Lung (tissue), 11 donors: ENCODE measurements at regions not wholly inside any gene's neighbourhood (a gene's known extent, or its start where the extent isn't known, plus 50 kb on each side); places are given as distances from the start of the nearest gene placed in this dataset.

Source experiments
- ATAC-seq: fragments of 200-7000 bp; cut with Tn5 transposase; one replicate; pipeline ENCODE4 v1.9.1; 2020; ENCODE audit warnings: moderate number of reproducible peaks; ENCODE audit not compliant: insufficient read depth, low FRiP score
- DNase-seq, 3 donors: peaks; one replicate each; pipeline ENCODE4 v3.0.0-alpha.2; 2013 to 2017
- H3K27ac ChIP-seq, 2 donors: one replicate each; pipeline ENCODE4 v1.5.1; 2013; ENCODE audit warnings: mild to moderate bottlenecking in 2 of 2, moderate library complexity in 2 of 2, control low read depth in 1 of 2, inconsistent platforms in 1 of 2, low read depth in 1 of 2, low read length in 1 of 2
- H3K27me3 ChIP-seq, 3 donors: one replicate each; pipeline ENCODE4 v1.5.1; 2013; ENCODE audit warnings: low read length in 2 of 3; ENCODE audit not compliant: control insufficient read depth in 3 of 3, insufficient read depth in 3 of 3
- H3K36me3 ChIP-seq, 4 donors: one replicate each; pipeline ENCODE4 v1.5.1; 2013; ENCODE audit warnings: low read length in 4 of 4, mild to moderate bottlenecking in 1 of 4, moderate library complexity in 1 of 4; ENCODE audit not compliant: control insufficient read depth in 4 of 4, insufficient read depth in 4 of 4
- H3K4me1 ChIP-seq, 5 donors: one replicate each; pipeline ENCODE4 v1.5.1; 2013; ENCODE audit warnings: low read length in 5 of 5, mild to moderate bottlenecking in 2 of 5, moderate library complexity in 1 of 5; ENCODE audit not compliant: control insufficient read depth in 5 of 5, insufficient read depth in 5 of 5
- H3K4me3 ChIP-seq: one replicate; pipeline ENCODE4 v1.5.1; 2013; ENCODE audit warnings: mild to moderate bottlenecking, control low read depth, moderate library complexity
- H3K9ac ChIP-seq, 2 donors: one replicate each; pipeline ENCODE4 v1.5.1; 2013; ENCODE audit warnings: low read length in 2 of 2, control low read depth in 1 of 2; ENCODE audit not compliant: insufficient read depth in 1 of 2
- H3K9me3 ChIP-seq, 4 donors: one replicate each; pipeline ENCODE4 v1.5.1; 2013; ENCODE audit warnings: low read length in 3 of 4, mild to moderate bottlenecking in 1 of 4, moderate library complexity in 1 of 4; ENCODE audit not compliant: control insufficient read depth in 4 of 4, insufficient read depth in 3 of 4
- CTCF ChIP-seq: IDR thresholded peaks from 2 replicates; pipeline ENCODE4 v1.5.1; 2012; ENCODE audit warnings: mild to moderate bottlenecking; ENCODE audit errors: control extremely low read depth, extremely low read depth
- WGBS, 2 donors: extraction: QIAGEN DNeasy Blood & Tissue Kit; methylation state at CpG; one replicate each; pipeline ENCODE4 v1.1.7; 2013; 5-methylcytosine and 5-hydroxymethylcytosine counted together
- donor health status: control.
- donor health status: control.
- donor health status: Bipolar disorder and iron deficiency.
- donor health status: healthy.
- donor health status: DM: yes; HTN: yes; CAD: no.

GRCh38 chr9:75445144-75445543 is 356.8 kb downstream of the OSTF1 start:
- Histone ChIP-seq H3K4me1 (no peaks in the 10 kb centered on the region), H3K27me3 (no peaks in the 10 kb centered on the region), H3K27ac (no peak overlapping the region), H3K36me3 (no peaks in the 10 kb centered on the region), H3K4me3 (no peak overlapping the region), H3K9me3 (peaks cover 0 to 4% (median 0%) of the 10 kb centered on the region in 4 donors), H3K9ac (no peak overlapping the region)
- DNase-seq (no peak), ATAC-seq (no peak)
- TF ChIP-seq CTCF: no peak

DNA sequence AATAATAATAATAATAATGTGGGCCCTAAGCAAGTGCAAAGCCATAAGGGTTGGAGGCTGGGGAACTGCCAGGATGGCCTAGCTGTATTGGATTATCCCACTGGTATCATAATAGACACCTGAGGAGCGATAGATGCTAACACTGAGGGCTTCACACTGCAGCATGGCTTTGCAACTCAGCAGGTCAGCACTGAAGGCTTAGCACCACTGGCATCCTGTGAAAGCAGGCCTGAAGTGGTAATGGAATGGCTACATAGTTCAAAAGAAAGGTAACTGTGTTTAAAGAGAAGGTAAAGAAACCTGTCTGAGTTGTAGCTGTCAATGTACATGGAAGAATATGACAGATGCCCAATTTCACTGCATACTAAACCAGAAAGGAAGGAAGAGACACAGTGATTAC is 359.0 kb downstream of the OSTF1 start:
- Histone ChIP-seq H3K4me3 (no peak overlapping the region), H3K27ac (no peak overlapping the region), H3K4me1 (peaks cover 0 to 2% (median 0%) of the 10 kb centered on the region in 5 donors), H3K27me3 (no peaks in the 10 kb centered on the region), H3K9ac (no peak overlapping the region), H3K9me3 (peaks cover 0 to 4% (median 0%) of the 10 kb centered on the region in 4 donors), H3K36me3 (no peaks in the 10 kb centered on the region)
- no peak for ATAC-seq
- DNase-seq: no peak
- no peak for TF ChIP-seq CTCF
- WGBS, 2 donors: 93 to 95% methylated on average over 1 of the region's 1 CpG

DNA sequence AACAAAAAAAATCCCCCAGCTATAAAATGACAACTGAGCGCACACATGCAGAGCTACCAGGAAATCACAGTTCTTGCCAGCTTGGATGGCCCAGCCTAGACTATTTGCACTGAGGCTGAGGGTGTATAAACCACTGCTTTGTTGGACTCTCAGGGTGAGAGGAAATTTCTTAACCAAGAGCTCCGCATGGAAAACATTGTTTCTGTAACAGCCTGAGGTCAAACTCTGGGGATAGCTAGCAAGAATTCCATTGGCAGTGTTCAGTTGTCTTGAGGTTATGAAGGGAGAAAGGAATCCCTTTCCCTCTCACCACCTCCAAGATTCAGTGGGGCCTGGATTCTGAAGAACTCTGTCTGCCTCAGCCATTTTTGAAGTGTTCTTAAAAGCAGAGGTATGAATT is 360.0 kb downstream of the OSTF1 start:
- ATAC-seq (no peak), DNase-seq (peak in 1 of 3 donors; percentile 11)
- H3K27ac ChIP-seq: peak overlapping the region in 1 of 2 donors; percentile 33
- no peak overlapping the region for H3K9ac ChIP-seq
- peaks cover 0 to 2% (median 0%) of the 10 kb centered on the region in 5 donors for H3K4me1 ChIP-seq
- no peaks in the 10 kb centered on the region for H3K27me3 ChIP-seq
- TF ChIP-seq CTCF: no peak
- no peak overlapping the region for H3K4me3 ChIP-seq
- H3K36me3 ChIP-seq: no peaks in the 10 kb centered on the region
- 60 to 74% methylated on average over 2 of the region's 2 CpGs for WGBS, 2 donors
- H3K9me3 ChIP-seq: peaks cover 0 to 3% (median 0%) of the 10 kb centered on the region in 4 donors

DNA sequence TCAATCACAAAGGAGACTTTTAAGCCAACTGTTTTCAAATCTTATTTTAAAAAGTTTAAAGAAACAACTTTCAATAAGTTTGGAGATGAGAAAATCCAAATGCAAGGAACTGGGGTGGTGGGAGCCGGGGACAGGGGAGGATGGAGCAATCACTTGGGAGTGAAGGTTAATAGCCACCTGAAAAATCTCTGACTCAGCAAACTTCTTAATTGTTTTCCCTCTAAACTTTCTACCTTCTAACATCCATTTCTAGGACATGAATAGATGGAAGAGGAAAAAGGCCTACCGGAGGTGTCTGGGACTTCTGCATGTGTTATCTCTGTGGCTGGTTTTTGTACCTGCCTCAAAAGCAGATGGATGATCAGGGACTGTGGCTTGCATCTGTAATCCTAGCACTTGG is 360.6 kb downstream of the OSTF1 start:
- Histone ChIP-seq H3K4me3 (no peak overlapping the region), H3K9me3 (no peaks in the 10 kb centered on the region), H3K4me1 (peaks cover 0 to 2% (median 0%) of the 10 kb centered on the region in 5 donors), H3K27ac (no peak overlapping the region), H3K9ac (no peak overlapping the region), H3K36me3 (no peaks in the 10 kb centered on the region), H3K27me3 (no peaks in the 10 kb centered on the region)
- no peak for ATAC-seq
- no peak for TF ChIP-seq CTCF
- DNase-seq: no peak
- 91 to 97% methylated on average over 2 of the region's 2 CpGs for WGBS, 2 donors
